Sigmoid colon (tissue), 4 donors: ENCODE measurements at regions not wholly inside any gene's neighbourhood (a gene's known extent, or its start where the extent isn't known, plus 50 kb on each side); places are given as distances from the start of the nearest gene placed in this dataset.

Experiments
- EP300 ChIP-seq, 4 donors: sonication (generic); formaldehyde crosslinking; IDR thresholded peaks; one replicate each; pipeline ENCODE4 v1.6.1; 2017; ENCODE audit warnings: antibody characterized with exemption in 4 of 4
- POLR2A ChIP-seq, 2 donors: fragments of 450-650 bp; IDR thresholded peaks; one replicate each; pipeline ENCODE4 v1.6.1; 2016; ENCODE audit warnings: antibody characterized with exemption in 2 of 2, mild to moderate bottlenecking in 2 of 2, moderate library complexity in 2 of 2
- POLR2AphosphoS5 ChIP-seq, 4 donors: sonication (generic); formaldehyde crosslinking; IDR thresholded peaks; one replicate each; pipeline ENCODE4 v1.6.1; 2017; ENCODE audit warnings: antibody characterized with exemption in 4 of 4
- TF ChIP-seq, protein P1 (sequence below), 4 experiments: fragments of 450-650 bp in 3 of 4; fragments of 200-600 bp in 1 of 4; IDR thresholded peaks; one replicate each; pipeline ENCODE4 v1.5.1; 2016 to 2019; ENCODE audit warnings: antibody characterized with exemption in 4 of 4, mild to moderate bottlenecking in 3 of 4, moderate library complexity in 2 of 4

DNA sequence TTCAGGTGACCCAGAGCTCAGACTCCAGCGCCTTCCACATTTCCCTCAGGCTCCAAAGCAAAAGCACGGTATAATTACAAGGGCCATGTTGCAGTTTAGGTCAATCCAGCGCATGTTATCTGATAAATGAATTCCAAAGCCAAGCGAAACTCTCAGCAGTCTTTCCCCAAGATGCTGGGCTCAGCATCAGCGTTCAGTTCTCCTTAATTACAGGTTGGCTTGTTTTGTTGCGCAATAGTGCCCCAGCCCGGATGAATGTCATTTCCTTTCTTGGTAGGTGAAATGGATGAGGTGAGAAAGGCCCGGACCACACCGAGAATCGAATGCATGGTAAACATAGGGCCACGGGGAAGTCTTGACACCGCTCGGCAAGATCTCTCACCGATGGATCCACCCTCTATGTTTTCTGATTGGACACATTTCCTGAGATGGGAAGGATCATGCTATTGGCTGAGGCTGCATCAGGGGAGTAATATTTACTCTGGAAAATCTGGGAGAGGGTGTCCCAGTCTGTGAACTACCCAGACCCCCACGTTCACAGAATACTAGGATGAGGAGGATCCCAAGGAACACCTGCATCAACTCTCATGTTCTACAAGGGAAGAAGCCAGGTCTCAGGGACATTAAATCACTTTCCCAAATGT, 221.2 kb upstream of the ANKRD55 start:
- TF ChIP-seq, protein P1, sequence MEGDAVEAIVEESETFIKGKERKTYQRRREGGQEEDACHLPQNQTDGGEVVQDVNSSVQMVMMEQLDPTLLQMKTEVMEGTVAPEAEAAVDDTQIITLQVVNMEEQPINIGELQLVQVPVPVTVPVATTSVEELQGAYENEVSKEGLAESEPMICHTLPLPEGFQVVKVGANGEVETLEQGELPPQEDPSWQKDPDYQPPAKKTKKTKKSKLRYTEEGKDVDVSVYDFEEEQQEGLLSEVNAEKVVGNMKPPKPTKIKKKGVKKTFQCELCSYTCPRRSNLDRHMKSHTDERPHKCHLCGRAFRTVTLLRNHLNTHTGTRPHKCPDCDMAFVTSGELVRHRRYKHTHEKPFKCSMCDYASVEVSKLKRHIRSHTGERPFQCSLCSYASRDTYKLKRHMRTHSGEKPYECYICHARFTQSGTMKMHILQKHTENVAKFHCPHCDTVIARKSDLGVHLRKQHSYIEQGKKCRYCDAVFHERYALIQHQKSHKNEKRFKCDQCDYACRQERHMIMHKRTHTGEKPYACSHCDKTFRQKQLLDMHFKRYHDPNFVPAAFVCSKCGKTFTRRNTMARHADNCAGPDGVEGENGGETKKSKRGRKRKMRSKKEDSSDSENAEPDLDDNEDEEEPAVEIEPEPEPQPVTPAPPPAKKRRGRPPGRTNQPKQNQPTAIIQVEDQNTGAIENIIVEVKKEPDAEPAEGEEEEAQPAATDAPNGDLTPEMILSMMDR (IDR thresholded peaks at IDR 0.05) = no peak
- TF ChIP-seq POLR2AphosphoS5 (IDR thresholded peaks at IDR 0.05) (no peak), EP300 (IDR thresholded peaks at IDR 0.05) (no peak), POLR2A (IDR thresholded peaks at IDR 0.05) (no peak)
